Stimulated activated CD4-positive, alpha-beta T cell treated with anti-CD3 and anti-CD28 coated beads, Interleukin-12 subunit alpha, Interleukin-12 subunit beta, amount 100 ng/mL, for 48 hours (primary cell): ENCODE measurements at regions not wholly inside any gene's neighbourhood (a gene's known extent, or its start where the extent isn't known, plus 50 kb on each side); places are given as distances from the start of the nearest gene placed in this dataset.

Experiments used
- DNase-seq, 3 donors: peaks; one replicate each; pipeline ENCODE4 v3.0.0-alpha.2; 2020; ENCODE audit warnings: low read depth in 2 of 3, low spot score in 1 of 3

DNA sequence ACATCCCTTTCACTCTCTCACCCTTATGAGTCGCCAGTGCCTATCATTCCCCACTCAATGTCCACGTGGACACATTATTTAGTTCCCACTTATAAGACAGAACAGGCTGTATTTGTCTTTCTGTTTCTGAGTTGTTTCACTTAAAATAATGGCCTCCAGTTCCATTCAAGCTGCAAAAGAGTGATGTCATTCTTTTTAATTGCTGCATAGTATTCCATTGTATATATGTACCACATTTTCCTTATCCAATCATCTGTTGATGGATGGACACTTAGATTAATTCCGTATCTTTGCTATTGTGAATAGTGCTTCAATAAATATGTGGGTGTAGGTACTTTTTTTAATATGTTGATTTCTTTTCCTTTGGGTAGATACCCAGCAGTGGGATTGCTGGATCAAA, 79.1 kb downstream of the ZNF365 start:
- no peak for DNase-seq

DNA sequence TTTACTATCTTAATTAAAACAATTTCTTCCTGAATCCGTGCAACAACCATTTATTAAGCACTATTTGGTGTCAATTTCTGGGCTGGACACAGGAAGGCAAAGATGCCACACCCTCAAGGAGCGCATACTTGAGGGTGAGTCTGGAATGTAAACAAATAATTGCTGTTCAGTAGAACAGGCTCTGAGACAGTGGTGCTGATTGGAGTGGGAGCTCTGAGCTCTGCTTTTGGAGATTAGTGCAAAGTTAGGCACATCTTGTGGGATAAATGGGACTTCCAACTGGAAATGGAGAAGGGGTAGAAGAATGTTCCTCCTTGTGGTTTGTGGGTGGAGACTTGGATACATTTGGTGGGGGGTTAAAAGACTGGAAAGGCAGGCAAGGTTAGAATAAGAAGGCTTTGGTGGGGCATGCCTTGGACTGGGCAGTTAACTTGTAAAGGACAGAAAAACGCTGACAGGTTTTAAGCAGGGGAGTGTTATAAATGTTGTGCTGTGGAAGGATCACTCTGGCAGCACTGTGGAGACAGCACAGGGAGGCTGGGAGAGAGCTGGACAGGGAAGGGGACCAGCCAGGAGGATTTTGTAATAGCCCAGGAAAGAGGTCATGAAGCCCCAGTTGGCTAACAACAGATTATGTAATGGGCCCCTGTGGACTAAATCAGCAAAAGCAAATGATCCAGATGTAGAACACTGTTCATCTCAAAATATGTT, 80.7 kb downstream of the ZNF365 start:
- no peak for DNase-seq

DNA sequence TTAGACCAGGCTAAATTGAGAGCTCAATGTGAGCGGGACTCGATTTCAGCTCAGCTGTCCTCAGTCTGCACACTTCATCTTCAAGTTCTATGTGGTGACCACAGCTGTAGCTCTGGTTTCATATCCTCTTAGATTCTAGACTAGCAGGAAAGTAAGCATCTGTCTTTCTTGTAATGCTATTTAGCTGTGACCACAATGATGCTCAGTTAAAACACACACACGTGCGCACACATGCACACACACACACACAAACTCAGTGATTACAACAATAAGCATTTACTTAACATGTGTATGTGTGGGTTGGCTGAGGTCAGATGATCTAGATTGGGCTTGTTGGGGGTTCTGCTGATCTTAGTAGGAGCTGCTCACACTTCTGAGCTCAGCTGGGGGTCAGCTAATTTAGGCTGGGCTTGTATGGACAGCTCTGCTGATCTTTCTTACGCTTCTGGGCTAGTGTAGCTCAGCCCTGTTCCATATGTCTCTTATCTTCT, 82.5 kb downstream of the ZNF365 start:
- DNase-seq, result no peak

DNA sequence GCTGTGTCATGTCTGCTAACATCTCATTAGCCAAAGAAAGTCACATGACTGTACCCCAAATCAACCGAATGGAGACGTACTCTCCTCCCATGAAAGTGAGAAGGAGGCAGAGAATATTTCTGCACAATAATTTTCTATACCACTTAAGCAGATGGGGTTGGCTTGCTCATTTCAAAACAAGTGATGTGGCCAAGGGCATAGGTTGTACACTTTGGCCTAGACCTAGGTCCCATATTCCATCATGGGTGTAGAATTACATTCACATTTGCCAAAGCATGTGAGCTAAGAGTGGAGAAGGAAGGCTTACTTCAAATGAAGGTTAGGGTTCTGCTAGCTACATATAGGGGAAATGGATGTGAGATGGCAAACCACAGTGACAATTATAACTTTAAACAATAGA, 83.0 kb downstream of the ZNF365 start:
- no peak for DNase-seq

DNA sequence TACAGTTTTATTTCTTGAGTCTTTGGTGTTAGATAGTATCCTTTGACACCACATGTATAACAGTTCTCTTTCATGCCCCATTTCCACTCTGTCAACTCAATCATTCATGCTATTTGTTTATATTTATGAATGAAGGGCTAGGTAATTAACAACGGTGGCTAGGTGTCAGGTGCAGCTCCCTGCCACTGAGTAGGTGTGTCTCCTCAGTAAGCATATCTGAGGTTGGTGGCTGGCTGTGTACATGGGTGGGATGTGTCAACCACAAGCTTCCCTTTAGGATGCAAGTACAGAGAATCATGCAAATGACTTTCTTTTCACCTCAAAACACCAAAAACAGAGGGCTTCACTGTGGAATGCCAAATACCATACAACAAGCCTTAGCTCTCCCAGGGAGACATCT, 83.4 kb downstream of the ZNF365 start:
- DNase-seq, result no peak

DNA sequence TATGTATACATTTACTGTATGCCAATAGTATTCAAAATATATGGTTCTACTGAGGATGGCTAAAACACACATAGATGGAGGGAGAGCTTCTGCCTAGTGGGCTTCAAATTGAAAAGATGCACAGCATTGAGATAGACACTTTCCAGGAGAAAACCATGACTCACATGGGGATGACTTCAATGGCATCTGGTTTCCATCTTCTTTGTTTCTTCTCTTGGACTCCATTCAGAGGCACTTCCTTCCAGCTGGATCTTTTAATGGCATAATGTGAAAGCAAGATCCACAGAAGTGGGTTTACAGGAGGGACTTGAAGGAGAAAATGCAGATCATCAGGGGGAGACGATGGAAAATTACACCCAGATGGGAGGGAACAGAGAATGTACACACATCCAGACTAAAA, 84.9 kb downstream of the ZNF365 start:
- DNase-seq, result no peak

DNA sequence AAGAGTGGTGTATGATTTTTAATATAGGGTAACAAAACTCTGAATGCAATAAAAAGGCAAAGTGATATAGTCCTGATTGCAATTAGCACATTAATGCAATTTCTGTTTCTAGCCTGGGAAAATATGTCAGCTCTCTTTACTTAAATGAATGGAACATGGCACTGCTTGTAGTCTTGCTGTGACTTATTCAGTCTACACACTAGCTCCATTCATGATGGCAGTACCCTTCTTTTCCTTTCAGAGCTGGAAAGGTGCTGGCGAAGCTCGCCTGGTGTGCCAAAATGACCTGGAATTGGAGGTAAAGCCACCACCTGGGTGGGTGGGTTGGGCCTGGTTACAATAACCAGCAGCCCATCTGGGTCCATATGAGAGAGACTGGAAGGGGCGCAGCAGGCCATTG, 85.3 kb downstream of the ZNF365 start:
- no peak for DNase-seq

DNA sequence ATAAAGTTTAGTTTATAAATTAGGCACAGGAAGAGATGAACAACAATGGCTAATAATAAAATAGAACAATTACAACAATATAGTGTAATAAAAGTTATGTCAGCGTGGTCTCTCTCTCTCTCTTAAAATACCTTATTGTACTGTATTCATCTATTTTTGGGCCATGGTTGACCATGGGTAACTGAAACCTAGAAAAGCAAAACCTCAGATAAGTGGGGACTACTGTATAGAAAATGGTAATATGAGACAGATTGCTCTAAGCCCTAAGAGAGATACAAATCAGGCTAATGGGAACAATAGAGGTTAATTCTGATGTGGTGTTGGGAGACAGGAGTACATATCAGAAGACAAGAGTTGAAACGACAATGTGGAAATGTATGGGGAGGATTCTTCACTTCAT, 86.2 kb downstream of the ZNF365 start:
- DNase-seq, result no peak

DNA sequence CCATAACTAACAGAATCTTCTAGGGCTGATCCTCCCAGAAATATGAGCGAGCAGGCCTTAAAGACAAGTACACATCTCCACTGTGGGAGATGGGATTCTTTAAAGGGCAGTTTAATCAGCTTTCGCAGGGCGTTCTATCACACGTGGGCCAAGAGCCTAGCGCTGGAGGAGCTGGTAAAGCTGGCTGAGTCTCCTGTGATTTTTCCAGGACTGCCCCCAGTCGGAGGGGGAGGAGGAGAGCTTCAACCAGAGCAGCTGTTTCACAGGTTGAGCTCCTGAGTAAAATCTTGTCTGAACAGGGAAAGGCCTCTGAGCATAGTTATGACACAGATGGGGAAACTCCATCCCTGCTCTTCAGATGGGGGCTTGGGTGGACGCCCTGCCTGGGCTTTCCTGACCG, 87.0 kb downstream of the ZNF365 start:
- no peak for DNase-seq

DNA sequence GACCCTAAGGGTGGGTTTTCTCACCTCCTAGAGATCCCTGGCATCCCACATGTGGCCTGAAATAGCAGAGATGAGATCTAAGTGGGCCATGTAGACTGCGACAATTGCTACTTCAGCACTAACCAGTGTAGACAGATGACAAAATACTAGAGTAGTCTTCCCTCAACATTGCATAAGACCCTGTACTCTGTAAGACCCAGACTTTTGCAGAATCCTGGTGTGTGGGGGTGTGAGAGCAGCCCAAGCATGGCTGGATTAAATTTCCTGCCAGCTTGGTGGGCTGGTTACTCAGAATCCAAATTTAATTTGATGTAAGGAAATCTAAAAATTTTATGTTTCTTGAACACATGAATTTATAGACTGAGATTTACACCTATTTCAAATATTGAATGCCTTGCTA, 88.3 kb downstream of the ZNF365 start:
- DNase-seq, result no peak

DNA sequence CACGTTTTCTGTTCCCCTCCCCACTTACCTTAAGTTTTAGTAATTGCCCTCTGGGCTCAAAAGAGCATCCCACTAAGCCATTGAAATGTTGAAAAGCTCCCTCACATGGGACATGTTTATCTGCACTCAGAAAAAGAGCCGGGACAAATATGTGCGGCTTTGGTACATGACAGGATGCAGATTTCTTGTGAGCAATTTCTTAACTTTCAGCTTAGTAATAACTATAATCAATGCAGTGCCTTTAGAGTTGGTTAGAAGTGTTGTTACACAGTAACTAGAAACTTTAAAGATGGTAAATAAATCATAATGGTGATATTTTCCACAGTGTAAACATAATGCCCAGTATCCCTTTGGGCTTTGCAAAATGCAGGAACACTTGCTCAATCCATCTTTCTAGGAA, 89.2 kb downstream of the ZNF365 start:
- no peak for DNase-seq

DNA sequence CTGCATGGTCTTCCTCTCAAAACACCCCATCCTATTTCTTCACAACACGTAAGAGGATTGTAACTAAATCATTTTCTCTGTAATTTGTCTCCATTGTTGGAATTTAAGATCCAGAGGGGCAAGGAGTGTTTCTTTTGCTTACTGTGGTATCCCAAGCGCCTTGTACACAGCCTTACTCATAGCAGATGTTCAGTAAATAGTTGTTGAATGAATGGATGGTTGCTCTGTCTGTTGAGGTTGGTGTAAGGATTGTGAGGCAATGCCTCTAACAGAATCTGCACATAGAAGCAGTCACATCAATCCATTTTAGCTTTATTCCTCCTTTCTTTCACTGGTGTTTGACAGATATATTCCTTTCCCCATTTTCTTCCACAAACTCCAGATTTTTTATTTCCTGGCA, 90.1 kb downstream of the ZNF365 start:
- no peak for DNase-seq

DNA sequence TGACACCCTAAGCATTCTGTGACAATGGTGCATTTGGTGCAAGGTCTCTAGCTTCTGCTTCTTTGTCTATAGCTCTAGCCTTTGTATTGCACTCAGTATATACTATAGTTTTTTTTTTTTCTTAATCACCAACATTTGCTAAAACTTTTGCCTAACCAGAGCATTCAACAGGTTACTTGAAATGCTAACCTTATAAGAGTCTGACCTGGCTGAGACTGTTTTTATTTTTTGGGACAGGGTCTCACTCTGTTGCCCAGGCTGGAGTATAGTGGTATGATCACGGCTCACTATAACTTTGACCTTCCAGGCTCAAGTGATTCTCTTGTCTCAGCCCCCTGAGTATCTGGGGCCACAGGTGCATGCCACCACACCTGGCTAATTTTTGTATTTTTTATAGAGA, 92.4 kb downstream of the ZNF365 start:
- no peak for DNase-seq

DNA sequence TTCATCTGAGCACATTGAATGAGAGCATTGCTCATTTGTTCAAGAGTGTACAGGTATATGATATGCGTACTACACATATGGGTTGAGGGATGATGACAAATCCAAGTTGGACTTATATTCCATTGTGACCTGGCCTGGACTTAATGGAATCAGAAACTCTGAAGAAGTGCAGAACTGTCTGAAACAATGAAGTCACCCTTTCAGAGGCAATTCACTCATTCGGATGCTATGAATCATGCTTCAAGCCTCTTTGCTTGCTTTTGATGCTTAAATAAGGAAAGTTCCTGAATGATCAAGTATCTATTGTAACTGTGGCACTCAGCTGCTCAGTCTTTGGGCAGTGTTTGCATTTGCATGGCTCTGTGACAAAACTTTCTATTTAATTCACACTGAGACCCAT, 93.4 kb downstream of the ZNF365 start:
- no peak for DNase-seq

DNA sequence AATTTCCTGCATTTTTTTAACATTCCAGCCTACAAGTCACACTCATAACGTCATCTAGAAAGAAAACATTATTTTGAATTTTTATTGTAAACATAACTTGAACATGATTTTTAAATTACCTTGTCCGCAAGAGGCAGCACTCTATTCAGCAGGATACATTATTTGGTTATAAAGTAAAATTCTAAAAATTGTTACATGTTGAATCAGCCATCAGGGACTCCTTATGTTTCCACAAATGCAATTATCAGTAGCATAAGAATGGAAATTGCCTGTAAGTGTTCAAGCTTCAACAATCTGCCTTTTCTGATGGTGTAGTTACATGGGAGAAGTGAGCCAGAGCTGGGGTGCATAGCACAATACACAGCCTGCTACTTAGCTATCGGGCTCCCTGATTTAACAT, 97.5 kb downstream of the ZNF365 start:
- DNase-seq, result no peak

DNA sequence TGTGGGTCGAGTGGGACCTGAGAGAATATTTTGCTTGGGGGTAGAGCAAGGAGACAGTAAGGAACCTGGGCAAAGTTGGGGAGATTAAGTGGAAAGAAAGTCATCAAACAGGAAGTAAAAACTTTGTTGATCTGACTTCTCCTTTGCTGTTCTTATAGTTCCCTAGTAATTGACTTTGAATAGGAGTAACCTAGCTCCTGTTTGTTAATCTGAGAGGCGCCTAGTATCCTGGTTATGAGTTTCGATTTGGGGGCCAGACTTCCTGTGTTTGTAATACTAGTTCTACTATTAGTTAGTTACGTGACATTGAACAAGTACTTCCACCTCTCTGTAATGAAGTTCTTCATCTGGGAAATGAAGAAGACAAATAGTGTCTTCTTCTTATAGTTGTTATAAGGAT, 99.1 kb downstream of the ZNF365 start:
- no peak for DNase-seq

DNA sequence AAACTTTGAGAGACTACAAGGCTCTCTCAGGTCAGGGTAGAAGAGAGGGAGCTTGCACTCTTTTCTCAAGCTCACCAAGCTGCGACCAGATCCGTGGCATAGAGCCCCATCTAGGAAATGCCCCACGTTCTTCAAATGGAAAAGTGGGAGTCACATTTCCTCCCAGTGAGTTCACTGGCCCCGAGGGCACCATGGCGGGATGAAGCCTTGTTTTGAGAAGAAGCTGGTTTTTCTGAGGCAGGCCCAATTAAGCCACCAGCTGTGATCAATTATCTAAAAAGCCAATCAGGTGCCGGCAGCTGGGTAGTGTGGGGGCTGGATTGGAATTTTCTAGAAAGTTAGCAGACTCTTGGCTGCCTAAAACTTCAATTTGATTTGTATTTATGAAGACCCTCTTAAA, 101.4 kb downstream of the ZNF365 start:
- no peak for DNase-seq

DNA sequence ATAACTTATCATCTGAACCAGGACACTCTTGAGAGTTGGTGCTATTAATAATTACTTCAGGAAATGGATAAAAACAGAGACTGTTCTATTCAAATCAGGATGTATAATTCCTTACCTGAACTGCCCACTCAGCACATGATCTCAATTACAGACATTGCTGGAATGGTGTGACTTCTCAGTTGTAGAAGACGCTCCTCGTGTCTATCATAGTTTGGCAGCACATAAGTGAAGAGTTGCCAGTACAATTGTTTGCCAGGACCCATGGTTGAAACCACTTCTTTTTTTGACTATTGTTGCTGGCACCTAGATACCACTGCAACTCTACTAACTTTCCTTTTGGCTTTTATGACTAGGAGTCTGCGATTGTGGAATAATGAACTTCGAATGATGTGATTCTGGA, 105.4 kb downstream of the ZNF365 start:
- no peak for DNase-seq

DNA sequence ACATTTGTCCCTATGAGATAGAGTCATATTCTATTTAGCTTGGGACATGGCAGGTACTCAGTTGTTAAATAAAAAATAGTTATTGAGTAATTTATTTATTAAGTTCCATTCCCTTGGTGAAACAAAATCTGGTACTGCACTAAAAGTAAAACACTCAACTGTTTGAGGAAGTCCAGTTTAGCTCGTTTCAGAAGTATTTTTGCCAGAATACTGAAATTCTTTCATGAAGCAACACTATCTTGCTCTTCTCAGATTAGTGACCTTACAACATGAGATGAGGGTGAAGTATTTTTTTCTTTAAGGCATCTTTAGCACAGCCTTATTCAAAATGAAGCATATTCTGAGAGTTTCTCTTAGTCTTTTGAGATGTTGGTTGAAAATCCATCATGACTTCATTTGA, 106.0 kb downstream of the ZNF365 start:
- DNase-seq, result no peak

DNA sequence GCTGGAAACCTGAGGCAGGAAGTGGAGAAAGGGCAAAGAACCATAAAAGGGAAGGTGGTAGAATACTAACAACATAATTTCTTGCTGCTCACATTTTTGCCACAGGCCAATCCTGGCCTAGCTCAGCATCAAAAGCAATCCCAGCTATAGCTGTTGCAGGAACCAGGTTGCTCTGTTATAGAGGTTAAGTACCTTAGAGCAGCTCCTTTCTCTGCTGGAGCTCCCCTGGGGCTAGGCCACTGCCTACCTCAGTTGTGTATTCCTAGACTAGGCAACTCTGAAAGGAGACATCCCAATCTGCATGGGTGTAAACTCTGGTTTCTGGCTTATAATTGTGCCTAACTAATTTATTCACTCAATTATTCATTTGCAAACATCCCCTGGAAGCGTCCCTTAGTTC, 108.4 kb downstream of the ZNF365 start:
- DNase-seq, result no peak

DNA sequence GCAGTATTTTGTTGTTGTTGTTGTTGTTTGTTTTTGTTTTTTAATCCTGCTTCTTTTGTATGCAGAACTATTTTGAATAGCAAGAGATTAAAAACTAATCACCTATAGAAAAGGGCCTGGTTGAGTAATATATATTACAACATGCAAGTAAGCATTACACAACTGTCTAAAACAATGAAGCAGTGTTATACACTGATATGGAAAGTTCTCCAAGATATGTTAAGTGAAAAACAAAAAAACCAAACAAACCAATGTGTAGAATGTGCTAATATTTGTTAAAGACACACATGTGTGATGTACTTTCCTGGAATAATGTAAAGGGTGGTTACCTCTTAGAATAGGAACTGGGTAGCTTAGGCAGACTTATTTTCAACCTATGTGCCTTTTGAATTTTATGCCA, 117.4 kb downstream of the ZNF365 start:
- DNase-seq, result no peak

DNA sequence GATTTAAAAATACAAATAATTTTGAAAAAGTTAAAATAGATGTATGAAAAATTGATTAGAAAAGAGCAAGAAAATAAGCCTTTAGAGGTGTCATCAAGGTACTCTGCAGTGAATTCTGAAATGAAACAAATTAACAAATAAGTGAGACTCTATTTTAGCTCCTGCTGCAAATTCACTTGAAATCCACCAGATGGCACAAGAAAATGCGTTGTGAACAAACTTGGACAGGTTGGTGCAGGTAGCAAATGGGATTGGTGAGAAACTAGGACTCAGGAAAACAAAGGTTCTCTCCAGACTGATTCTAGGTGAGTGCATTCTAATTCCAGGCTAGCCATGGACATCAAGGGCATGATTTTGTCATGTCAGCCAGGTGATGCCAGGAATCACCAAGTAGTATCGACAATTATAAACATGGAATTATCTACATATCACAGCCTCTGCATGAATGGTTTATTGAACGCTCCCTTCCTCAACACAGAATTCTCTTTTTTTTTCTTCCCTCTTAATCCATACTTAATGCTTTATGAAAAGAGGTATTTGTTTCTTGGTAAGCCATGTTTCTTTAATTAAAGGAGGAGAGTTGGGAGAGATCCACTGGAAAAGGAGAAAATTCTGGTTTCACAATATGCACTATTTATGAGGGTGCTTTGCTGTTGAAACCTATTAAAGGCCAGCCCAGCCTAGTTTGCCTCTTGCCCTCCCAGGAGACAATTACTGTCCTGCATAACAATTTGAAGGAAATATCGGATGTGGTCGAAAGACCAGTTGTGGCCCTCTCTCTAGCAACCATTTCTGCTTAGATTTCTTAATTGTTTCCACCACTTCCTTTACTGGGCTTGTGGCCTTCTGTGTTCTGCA, 118.1 kb downstream of the ZNF365 start:
- peak in 1 of 3 donors; percentile 1 for DNase-seq

DNA sequence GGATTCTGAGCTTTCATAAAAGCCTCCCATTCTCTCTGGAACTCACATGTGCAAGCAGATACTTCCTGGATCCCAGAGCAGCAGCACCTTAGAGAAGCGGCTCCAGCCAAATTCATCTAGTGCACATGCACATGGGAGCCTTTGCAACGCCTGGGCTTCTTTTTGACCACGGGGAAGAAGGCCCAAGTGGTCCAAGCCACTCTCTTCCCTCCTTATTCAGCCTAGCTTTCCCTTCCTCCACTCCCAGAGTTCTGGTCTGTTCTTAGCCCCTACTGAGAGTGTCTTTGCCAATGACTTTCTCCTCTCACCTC, 118.7 kb downstream of the ZNF365 start:
- DNase-seq, result no peak
